Sigmoid colon (tissue), 4 donors: ENCODE measurements at regions not wholly inside any gene's neighbourhood (a gene's known extent, or its start where the extent isn't known, plus 50 kb on each side); places are given as distances from the start of the nearest gene placed in this dataset.

ENCODE experiments used
- EP300 ChIP-seq, 4 donors: sonication (generic); formaldehyde crosslinking; IDR thresholded peaks; one replicate each; pipeline ENCODE4 v1.6.1; 2017; ENCODE audit warnings: antibody characterized with exemption in 4 of 4
- POLR2A ChIP-seq, 2 donors: fragments of 450-650 bp; IDR thresholded peaks; one replicate each; pipeline ENCODE4 v1.6.1; 2016; ENCODE audit warnings: antibody characterized with exemption in 2 of 2, mild to moderate bottlenecking in 2 of 2, moderate library complexity in 2 of 2
- POLR2AphosphoS5 ChIP-seq, 4 donors: sonication (generic); formaldehyde crosslinking; IDR thresholded peaks; one replicate each; pipeline ENCODE4 v1.6.1; 2017; ENCODE audit warnings: antibody characterized with exemption in 4 of 4
- TF ChIP-seq, protein P1 (sequence below), 4 experiments: fragments of 450-650 bp in 3 of 4; fragments of 200-600 bp in 1 of 4; IDR thresholded peaks; one replicate each; pipeline ENCODE4 v1.5.1; 2016 to 2019; ENCODE audit warnings: antibody characterized with exemption in 4 of 4, mild to moderate bottlenecking in 3 of 4, moderate library complexity in 2 of 4

DNA sequence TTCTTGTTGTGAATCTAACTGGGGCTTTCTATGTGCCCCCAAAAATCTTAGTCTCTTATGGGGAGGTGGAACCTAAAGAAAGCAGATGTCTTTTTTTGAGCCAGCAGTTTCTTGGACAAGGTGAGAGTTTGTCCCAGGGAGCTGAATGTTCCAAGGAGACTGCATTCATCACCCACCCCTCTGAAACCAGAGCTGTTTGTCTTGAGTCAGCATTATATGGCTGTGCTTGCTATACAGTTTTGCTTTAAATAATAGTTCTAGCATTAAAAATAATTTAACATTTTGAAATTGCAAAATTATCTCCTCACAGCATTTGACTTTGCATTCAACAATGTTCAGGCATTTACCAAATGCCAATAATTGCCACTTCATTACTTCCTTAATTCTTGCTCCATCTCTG lies 813.3 kb downstream of the BCL11B start:
- TF ChIP-seq, protein P1, sequence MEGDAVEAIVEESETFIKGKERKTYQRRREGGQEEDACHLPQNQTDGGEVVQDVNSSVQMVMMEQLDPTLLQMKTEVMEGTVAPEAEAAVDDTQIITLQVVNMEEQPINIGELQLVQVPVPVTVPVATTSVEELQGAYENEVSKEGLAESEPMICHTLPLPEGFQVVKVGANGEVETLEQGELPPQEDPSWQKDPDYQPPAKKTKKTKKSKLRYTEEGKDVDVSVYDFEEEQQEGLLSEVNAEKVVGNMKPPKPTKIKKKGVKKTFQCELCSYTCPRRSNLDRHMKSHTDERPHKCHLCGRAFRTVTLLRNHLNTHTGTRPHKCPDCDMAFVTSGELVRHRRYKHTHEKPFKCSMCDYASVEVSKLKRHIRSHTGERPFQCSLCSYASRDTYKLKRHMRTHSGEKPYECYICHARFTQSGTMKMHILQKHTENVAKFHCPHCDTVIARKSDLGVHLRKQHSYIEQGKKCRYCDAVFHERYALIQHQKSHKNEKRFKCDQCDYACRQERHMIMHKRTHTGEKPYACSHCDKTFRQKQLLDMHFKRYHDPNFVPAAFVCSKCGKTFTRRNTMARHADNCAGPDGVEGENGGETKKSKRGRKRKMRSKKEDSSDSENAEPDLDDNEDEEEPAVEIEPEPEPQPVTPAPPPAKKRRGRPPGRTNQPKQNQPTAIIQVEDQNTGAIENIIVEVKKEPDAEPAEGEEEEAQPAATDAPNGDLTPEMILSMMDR (IDR thresholded peaks at IDR 0.05) = no peak
- TF ChIP-seq POLR2A (IDR thresholded peaks at IDR 0.05) = no peak
- no peak for TF ChIP-seq EP300 (IDR thresholded peaks at IDR 0.05)
- TF ChIP-seq POLR2AphosphoS5 (IDR thresholded peaks at IDR 0.05) = no peak
